Activated CD8-positive, alpha-beta memory T cell treated with anti-CD3 and anti-CD28 coated beads, Interleukin-2, amount 50 U/mL, for 24 hours (primary cell): ENCODE measurements at regions not wholly inside any gene's neighbourhood (a gene's known extent, or its start where the extent isn't known, plus 50 kb on each side); places are given as distances from the start of the nearest gene placed in this dataset.
A peak's percentile ranks its signal among the peaks of the same experiment; 100 is the strongest.

Experiments
- DNase-seq: peaks from one replicate; pipeline ENCODE4 v3.0.0-alpha.2; 2020; ENCODE audit errors: extremely low read depth

DNA sequence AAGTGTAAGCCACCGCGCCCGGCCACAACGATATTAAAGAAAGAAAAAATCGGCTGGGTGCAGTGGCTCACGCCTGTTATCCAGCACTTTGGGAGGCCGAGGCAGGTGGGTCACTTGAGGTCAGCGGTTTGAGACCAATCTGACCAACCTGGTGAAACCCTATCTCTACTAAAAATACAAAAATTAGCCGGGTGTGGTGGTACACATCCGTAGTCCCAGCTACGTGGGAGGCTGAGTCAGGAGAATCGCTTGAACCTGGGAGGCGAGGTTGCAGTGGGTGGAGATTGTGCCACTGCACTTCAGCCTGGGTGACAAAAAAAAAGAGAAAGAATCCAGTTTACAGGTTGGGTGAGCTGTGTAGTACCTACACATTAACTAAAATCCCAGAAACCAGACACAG, 99.9 kb upstream of the CACNA1A start:
- no peak for DNase-seq

DNA sequence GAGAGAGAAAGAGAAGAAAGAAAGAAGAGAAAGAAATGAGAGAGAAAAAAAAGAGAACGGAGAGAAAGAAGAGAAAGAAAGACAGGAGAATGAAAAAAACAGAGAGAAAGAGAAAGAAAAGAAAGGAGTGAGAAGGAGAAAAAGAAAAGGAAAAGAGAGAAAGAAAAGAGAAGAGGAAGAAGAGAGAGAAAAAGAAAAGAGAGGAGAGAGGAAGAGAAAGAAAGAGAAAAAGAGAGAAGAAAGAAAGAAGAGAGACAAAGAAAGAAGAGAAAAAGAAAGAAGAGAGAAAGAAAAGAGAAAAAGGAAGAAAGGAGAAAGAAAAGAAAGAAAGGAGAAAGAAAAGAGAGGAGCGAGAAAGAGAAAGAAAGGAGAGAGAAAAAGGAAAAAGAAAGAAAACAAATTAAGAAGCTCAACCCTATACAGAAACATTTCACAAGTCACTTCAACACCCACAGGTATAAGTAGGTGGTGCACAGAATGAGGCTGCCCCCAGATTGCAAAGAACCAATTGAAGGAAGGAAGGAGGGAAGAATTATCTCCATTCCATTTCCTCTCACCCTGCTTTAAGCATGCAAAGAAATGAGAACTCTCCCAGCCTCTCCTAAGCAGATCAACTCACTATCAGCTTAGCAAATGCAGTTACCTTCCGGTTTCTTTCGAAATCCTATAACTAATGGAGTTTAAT, 98.8 kb upstream of the CACNA1A start:
- no peak for DNase-seq

DNA sequence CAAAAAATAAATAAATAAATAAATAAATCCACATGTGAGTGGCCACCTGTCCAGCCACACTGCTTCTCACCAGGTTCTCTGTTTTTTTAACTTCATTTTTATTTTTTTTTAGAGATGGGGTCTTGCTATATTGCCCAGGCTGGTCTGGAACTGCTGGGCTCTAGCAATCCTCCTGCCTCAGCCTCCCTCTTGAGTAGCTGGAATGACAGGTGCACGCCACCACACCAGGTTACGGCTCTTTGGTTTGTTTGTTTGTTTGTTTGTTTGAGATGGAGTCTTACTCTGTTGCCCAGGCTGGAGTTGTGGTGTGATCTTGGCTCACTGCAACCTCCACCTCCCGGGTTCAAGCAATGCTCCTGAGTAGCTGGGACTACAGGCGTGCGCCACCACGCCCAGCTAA, 94.5 kb upstream of the CACNA1A start:
- DNase-seq = no peak

DNA sequence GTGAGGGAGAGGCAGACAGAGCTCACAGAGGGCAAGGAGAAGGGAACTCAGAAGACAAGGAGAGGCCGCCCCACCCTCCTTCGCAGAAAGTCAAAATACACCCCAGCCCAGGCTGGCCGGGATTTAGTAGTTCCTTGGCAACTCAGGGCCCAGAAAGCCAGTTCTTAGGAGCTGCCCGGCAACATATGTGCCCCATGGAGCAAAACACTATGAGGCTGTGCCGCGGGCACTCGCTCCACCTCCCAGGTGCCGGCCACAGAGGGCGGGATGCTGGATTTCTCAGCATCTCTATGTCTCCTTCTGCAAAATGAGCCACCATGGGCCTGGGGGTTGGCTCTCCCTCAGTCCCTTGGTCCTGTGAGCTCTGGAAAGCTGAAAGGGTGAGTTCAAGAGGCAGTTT, 93.8 kb upstream of the CACNA1A start:
- no peak for DNase-seq

DNA sequence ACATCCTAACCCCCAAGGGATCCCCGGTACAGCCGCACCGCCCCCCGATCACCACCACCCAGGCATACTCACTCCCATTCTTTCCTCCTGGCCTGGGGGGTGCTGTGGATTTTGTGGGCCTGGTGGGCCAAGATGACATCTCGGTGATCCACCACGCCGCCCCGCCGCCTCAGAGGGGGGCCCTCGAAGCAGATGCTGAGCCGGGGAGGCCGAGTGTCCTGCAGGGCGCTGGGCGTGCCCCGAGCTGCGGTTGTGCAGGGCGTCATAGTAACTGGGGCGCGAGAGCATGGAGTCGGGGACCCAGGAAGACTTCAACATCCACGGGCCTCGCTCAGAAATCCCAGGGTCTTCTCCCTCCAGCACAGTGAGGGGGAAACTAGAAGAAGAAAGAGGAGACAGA, 93.4 kb upstream of the CACNA1A start:
- DNase-seq = no peak

DNA sequence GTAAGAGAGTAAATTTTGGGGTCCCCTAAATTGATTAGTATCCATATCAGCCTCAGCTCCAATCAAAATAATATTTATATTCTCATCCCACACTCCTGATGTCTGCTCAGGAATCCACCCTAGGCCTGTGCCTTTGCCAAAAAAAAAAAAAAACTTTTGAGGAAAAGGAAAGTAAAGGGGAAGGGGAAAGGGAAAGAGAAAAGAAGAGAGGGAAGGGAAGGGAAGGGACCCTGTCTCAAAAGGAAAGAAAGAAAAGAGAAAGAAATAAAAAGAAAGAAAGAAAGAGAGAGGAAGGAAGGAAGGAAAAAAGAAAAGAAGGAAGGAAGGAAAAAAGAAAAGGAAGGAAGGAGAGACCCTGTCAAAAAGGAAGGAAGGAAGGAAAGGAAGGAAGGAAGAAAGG, 91.8 kb upstream of the CACNA1A start:
- no peak for DNase-seq

DNA sequence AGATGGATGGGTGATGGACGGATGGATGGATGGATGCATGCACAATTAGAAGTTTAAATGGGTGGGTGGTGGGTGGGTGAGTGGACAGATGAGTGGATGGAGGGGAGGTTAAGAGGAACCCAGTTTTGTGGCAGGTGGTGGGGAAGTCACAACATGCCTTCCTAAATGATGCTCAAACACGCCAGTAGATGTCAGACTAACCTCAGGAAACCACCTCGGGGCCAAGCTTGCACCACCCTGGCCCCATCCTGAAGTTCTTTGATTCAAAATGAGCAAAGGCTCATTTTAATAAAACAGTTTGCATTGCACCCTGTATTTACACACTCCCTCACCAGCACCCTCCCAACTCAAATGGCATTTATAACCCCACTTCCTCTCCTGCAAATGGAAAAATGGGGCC, 91.4 kb upstream of the CACNA1A start:
- DNase-seq = no peak

DNA sequence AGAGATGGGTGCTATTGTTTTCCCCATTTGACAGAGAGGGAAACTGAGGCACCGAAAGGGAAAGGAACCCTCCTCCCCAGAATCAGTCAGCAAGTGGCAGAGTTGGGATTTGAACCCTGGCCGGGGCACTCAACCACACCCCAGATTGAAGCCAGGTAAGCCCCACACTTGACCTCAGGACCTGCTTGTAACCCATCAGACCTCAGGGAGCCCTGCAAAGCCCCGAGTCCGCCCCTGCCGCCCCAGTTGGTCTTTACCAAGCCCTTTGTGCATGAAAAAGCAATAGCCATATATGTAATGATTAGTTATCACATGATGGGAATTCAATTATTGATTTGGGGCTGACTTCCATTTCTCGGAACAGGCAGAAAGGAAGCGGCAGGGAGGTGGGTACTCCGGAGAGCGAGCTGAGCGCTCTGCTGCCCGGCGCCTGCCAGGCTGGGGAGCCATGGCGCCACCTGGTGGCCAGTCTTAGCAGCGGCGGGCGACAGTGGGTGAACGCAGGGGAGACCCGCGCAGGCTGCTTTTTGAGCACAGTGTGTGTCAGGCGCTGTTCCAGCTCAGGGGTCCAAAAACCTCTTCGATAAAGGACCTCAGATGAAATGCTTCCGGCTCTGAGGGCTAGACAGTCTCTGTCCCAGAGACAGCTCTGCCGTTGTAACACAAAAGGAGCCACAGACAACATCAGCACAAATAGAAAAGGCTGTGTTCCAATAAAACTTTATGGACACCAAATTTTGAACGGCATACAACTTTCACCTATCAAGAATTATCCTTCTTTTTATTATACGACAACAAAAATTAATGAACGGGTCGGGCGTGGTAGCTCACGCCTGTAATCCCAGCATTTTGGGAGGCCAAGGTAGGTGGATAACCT, 82.9 kb upstream of the CACNA1A start:
- peak; percentile 49 for DNase-seq

DNA sequence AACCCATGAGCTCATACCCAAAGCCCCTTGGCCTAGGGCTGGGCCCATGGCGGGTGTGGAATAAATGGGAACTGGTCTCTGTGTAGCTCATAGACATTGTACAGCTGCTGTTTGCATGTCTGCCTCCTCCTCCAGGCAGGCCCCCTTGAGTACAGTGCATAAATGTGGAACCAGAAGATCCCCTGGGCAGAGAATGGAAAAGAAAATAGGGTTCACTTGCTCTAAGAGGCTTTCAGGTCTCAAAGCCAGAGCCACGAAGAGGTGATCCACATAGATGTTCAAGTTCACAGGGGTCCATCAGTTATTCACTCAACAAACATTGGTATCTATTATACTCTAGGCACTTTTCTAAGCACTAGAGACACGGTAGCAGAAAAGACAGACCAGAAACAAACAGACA, 79.2 kb upstream of the CACNA1A start:
- DNase-seq = no peak

DNA sequence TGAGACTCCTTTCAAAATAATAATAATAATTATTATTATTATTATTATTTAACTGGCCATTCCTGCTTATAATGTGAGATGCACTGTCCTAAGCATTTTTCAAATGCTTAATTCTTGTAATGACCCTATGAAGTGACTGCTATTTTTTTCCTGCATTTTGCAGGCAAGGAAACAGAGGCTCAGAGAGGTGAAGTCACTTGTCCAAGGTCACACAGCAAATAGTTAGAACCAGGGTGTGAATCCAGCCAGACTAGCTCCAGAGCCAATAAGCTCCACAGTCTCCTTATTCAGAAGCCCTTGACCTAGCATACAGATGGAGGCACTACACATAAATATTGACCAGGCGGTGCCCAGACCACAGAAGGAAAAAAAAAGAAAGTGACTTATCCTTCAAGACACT, 77.5 kb upstream of the CACNA1A start:
- no peak for DNase-seq

DNA sequence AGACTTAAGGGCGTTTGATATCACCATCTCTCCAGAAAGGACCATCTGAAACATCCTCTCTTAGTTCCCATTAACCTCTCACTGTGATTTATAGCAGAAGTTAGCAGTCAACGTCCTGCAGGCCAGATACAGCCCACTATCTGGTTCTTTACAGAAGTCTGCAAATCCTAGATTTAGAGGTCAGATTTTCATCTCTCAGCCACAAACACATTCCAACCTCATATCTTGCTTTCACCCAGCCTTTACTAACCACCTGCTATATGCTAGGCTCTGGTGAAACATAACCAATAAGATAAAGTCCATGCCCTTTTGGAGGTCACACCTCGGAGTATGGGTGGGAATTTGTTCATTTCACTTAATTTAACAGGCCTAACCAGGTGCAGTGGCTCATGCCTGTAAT, 76.8 kb upstream of the CACNA1A start:
- no peak for DNase-seq

DNA sequence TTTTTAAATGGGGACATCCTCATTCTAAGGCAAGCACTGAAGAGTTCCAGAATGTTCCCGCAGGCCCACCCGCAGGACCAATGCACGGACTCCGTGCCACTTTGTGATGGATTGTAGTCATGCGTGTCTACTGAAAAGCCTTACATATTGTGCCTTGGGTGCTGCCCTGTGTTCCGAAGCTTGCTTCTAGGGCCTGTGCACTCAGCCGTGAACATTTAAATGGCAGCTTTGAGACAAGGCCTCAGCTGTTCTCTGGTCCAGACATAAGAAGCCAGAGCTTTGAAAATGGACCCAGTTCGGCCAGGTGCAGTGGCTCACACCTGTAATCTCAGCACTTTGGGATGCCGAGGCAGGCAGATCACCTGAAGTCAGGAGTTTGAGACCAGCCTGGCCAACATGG, 75.3 kb upstream of the CACNA1A start:
- no peak for DNase-seq

DNA sequence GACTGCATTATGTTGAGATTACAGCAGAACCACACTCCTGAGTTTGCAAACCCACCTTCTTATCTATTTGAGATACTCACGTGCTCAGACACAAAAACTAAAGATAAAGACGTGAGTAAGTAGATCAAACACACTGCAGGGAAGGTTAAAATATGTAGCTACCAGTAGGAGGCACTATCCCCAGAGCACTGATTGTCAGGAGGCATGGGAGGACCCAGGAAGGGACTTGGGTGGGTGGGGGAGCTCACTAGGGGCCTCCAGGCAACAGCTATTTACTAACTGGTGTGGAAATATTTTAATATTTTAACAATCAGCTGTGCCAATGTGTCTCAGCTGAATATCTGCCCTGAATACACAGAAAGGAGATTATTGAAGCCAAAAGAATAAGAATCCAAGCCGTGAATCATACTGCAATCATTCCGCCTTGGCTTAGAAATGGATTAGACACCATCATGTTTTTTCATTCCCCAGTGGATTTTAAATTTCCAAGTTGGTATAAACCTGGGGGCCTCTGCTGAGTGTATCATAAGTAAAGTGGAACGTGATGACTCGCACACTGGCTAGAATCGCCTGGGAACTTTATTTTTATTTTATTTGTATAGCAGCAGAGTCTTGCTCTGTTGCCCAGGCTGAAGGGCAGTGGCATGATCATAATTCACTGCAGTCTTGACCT, 73.2 kb upstream of the CACNA1A start:
- DNase-seq = no peak

DNA sequence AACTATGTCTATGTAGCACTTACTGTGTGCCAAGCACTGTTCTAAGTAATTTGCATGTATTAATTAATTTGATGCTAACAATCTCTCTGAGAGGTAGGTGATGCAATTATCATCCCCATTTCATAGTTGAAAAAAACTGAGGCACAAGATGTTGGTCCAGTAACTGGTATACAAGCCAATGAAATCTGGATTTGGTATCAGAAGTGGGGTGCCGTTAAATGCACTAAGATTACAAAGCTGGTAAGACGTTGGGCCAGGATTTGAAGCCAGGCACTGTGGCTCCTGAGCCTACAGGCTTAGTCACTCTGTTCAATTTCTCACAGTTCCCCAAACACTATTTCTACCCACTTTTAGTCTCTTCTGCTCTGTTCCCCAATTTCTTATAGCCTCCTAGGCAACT, 70.4 kb upstream of the CACNA1A start:
- DNase-seq = no peak

DNA sequence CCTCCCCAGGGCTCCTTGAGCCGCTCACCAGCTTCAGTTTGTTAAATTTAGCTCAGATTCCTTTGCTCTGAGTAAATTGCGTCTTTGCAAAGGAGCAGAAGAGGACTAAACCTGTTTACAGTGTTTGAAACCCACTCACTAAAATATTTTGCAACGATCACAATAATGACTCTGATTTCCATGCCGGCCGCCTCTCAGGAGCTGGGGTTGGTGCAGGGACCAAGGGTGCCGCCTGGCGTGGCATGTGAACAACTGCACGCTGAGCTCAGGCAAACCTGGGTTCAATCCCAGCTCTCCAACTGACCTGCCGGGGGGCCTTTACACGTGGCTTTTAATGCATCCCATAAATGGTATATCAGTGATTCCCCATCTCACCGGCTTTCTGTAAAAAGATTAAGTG, 68.7 kb upstream of the CACNA1A start:
- no peak for DNase-seq

DNA sequence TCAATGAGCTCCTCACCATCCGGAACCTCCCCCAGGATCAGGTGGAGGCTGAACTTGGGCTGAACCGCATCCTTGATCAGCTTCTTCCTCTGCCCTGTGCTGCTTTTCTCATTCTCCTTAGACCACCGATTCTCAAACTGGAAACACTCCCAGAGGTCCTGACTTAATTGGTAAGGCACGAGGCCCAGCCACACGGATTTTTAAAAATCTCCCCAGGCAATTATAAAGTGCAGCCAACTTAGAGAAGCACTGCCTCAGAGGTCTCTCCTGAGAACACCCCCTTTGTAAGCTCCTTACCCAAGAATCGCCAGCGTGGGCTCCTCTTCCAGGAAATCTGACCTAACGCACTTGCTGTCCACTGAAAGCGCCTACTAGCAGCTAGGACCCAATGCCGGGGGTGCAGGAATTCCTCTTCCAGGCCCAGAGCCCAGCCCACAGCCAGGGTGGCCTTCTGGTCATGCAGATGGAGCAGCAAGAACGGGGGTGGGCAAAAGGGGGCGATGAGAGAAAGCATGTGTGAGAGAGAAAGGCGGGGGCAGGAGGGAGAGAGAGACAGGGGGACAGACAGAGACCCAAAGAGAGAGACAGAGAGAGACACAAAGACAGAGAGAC, 66.9 kb upstream of the CACNA1A start:
- DNase-seq = no peak

DNA sequence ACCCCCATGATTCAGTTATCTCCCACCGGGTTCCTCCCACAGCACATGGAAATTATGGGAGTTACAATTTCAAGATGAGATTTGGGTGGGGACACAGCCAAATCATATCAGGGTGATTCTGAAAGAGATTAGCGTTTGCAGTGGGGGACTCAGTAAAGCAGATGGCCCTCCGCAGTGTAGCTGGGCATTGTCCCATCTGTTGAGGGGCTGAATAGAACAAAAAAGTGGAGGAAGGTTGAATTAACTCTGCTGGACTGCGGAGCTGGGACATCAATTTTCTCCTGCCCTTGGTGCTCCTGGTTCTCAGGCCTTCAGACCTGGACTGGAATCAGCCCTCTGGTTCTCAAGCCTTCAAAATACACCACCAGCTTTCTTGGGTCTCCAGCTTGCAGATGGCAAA, 55.2 kb upstream of the CACNA1A start:
- no peak for DNase-seq

DNA sequence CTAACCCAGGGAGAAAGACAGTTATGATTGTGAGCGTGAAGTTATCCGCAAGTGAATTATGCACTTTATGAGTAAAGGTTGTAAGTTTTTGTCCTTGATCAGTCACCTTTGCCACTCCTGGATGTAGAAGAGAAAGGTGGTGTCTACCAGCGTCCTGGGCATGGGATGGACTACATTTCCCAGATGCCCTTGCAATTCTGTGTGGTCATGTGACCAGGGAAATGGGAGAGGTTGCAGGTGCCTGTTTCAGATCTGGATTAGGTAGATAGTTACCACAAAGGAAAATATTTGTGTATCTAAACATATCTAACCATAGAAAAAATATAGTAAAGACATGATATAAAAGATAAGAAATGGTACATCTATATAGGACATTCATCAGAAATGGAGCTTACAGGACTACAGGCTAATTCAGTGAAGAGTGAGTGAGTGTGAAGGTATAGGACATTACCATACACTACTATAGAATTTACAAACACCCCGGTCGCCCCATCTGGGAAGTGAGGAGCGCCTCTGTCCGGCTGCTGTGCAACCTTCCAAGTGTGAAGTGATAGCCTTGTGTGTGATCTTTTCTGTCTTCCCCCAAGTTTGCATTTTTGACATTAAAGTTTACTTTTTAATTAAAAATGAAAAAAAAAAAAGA, 51.6 kb upstream of the CACNA1A start:
- no peak for DNase-seq

DNA sequence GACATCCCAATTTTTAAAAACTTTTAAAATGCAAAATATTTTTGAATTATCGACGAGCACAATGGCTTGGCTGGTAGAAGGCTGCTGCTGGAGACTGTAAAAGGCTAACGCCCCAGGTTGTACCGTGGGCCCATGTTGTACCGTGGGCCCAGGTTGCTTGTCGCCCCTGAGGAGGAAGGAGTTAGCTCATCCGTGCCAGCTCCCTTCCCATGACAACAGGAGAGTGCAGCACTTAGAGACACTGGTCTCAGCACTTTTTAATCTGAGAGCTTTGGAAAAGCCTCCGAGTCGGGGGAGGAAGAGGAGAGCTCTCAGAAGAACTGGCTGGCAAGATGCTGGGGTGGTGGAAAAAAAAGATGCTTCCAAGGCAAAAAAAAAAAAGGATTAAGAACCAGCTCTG, 50.3 kb upstream of the CACNA1A start:
- no peak for DNase-seq
